ENCODE measurements at regions not wholly inside any gene's neighbourhood (a gene's known extent, or its start where the extent isn't known, plus 50 kb on each side); places are given as distances from the start of the nearest gene placed in this dataset.

- no peak for ATAC-seq
- DNase-seq: no peak
- no peak overlapping the region for H3K4me3 ChIP-seq
- intact Hi-C loops (cut with DNase I): no loop called here
- no peak overlapping the region for H3K27ac ChIP-seq
- peaks cover 0 to 13% (median 3%) of the 10 kb centered on the region in 4 donors for H3K4me1 ChIP-seq
- H3K9me3 ChIP-seq: no peaks in the 10 kb centered on the region
- no peaks in the 10 kb centered on the region for H3K36me3 ChIP-seq
- TF ChIP-seq POLR2A (IDR thresholded peaks at IDR 0.05): no peak
- TF ChIP-seq CTCF (IDR thresholded peaks at IDR 0.05): no peak
- no peaks in the 10 kb centered on the region for H3K27me3 ChIP-seq
- 62% methylated on average over 1 of the region's 1 CpG for WGBS (ENCODE audit: insufficient coverage, low coverage, low lambda C conversion rate, missing lambda C conversion rate)
Observed at GRCh38 chr18:39454866-39455265, 1889.3 kb upstream of the CELF4 start.

GRCh38 chr18:39453882-39454281 is 1888.3 kb upstream of the CELF4 start:
- no peak for TF ChIP-seq CTCF (IDR thresholded peaks at IDR 0.05)
- TF ChIP-seq POLR2A (IDR thresholded peaks at IDR 0.05): no peak
- Histone ChIP-seq H3K36me3 (no peaks in the 10 kb centered on the region), H3K27ac (no peak overlapping the region), H3K4me1 (peaks cover 0 to 13% (median 3%) of the 10 kb centered on the region in 4 donors), H3K4me3 (peak overlapping the region in 1 of 3 donors; percentile 16), H3K9me3 (no peaks in the 10 kb centered on the region), H3K27me3 (no peaks in the 10 kb centered on the region)
- WGBS (ENCODE audit: insufficient coverage, low coverage, low lambda C conversion rate, missing lambda C conversion rate): 0% methylated on average over 2 of the region's 2 CpGs
- DNase-seq (peak in 1 of 3 donors; percentile 48), ATAC-seq (peak; percentile 89 to 97 (median 96))
- intact Hi-C loops (cut with DNase I): no loop called here

- no peaks in the 10 kb centered on the region for H3K9me3 ChIP-seq
- peaks cover 0 to 13% (median 3%) of the 10 kb centered on the region in 4 donors for H3K4me1 ChIP-seq
- ATAC-seq (peak in 1 of 4 donors; percentile 6), DNase-seq (no peak)
- H3K27me3 ChIP-seq: no peaks in the 10 kb centered on the region
- intact Hi-C loops (cut with DNase I): no loop called here
- TF ChIP-seq CTCF (IDR thresholded peaks at IDR 0.05): no peak
- TF ChIP-seq POLR2A (IDR thresholded peaks at IDR 0.05): no peak
- 73% methylated on average over 2 of the region's 2 CpGs for WGBS (ENCODE audit: insufficient coverage, low coverage, low lambda C conversion rate, missing lambda C conversion rate)
- H3K27ac ChIP-seq: no peak overlapping the region
- H3K36me3 ChIP-seq: no peaks in the 10 kb centered on the region
- H3K4me3 ChIP-seq: no peak overlapping the region
Observed at GRCh38 chr18:39453356-39453755, 1887.8 kb upstream of the CELF4 start.

- TF ChIP-seq POLR2A (IDR thresholded peaks at IDR 0.05) (no peak), CTCF (IDR thresholded peaks at IDR 0.05) (no peak)
- no peak for ATAC-seq
- Histone ChIP-seq H3K27ac (no peak overlapping the region), H3K4me3 (no peak overlapping the region), H3K27me3 (no peaks in the 10 kb centered on the region), H3K36me3 (no peaks in the 10 kb centered on the region), H3K9me3 (no peaks in the 10 kb centered on the region), H3K4me1 (peaks cover 0 to 13% (median 3%) of the 10 kb centered on the region in 4 donors)
- no peak for DNase-seq
- WGBS (ENCODE audit: insufficient coverage, low coverage, low lambda C conversion rate, missing lambda C conversion rate): 60% methylated on average over 1 of the region's 6 CpGs
- intact Hi-C loops (cut with DNase I): no loop called here
Observed at GRCh38 chr18:39450958-39451357, 1885.4 kb upstream of the CELF4 start.

GRCh38 chr18:39449566-39449965 is 1884.0 kb upstream of the CELF4 start:
- Histone ChIP-seq H3K4me3 (no peak overlapping the region), H3K27me3 (no peaks in the 10 kb centered on the region), H3K36me3 (no peaks in the 10 kb centered on the region), H3K27ac (no peak overlapping the region), H3K4me1 (peaks cover 0 to 13% (median 3%) of the 10 kb centered on the region in 4 donors), H3K9me3 (no peaks in the 10 kb centered on the region)
- no peak for TF ChIP-seq CTCF (IDR thresholded peaks at IDR 0.05)
- no peak for ATAC-seq
- 71% methylated on average over 3 of the region's 3 CpGs for WGBS (ENCODE audit: insufficient coverage, low coverage, low lambda C conversion rate, missing lambda C conversion rate)
- no peak for DNase-seq
- intact Hi-C loops (cut with DNase I): no loop called here
